ENCODE measurements at regions not wholly inside any gene's neighbourhood (a gene's known extent, or its start where the extent isn't known, plus 50 kb on each side); places are given as distances from the start of the nearest gene placed in this dataset.

GRCh38 chr9:18396102-18396728, 77.7 kb upstream of the ADAMTSL1 start:
- intact Hi-C loops (cut with DNase I), result no loop called here
- no peaks in the 10 kb centered on the region for H3K27me3 ChIP-seq
- H3K27ac ChIP-seq (replicated peaks in 1 of 4), result no peak overlapping the region
- H3K36me3 ChIP-seq, result no peaks in the 10 kb centered on the region
- no peaks in the 10 kb centered on the region for H3K9me3 ChIP-seq
- no peak for DNase-seq (ENCODE audit: extremely low spot score)
- H3K4me3 ChIP-seq, result no peak overlapping the region
- H3K4me1 ChIP-seq, result peaks cover 13 to 49% (median 41%) of the 10 kb centered on the region in 4 donors
- TF ChIP-seq POLR2AphosphoS5 (IDR thresholded peaks at IDR 0.05), result no peak
- TF ChIP-seq, protein P1, sequence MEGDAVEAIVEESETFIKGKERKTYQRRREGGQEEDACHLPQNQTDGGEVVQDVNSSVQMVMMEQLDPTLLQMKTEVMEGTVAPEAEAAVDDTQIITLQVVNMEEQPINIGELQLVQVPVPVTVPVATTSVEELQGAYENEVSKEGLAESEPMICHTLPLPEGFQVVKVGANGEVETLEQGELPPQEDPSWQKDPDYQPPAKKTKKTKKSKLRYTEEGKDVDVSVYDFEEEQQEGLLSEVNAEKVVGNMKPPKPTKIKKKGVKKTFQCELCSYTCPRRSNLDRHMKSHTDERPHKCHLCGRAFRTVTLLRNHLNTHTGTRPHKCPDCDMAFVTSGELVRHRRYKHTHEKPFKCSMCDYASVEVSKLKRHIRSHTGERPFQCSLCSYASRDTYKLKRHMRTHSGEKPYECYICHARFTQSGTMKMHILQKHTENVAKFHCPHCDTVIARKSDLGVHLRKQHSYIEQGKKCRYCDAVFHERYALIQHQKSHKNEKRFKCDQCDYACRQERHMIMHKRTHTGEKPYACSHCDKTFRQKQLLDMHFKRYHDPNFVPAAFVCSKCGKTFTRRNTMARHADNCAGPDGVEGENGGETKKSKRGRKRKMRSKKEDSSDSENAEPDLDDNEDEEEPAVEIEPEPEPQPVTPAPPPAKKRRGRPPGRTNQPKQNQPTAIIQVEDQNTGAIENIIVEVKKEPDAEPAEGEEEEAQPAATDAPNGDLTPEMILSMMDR (IDR thresholded peaks at IDR 0.05), result peak in 1 of 3 experiments; percentile 5
- TF ChIP-seq POLR2A (IDR thresholded peaks at IDR 0.05; ENCODE audit: low read depth), result no peak

- intact Hi-C loops (cut with DNase I), result no loop called here
- peaks cover 13 to 53% (median 42%) of the 10 kb centered on the region in 4 donors for H3K4me1 ChIP-seq
- no peak overlapping the region for H3K27ac ChIP-seq (replicated peaks in 1 of 4)
- H3K9me3 ChIP-seq, result no peaks in the 10 kb centered on the region
- TF ChIP-seq POLR2A (IDR thresholded peaks at IDR 0.05; ENCODE audit: low read depth), result no peak
- no peak for TF ChIP-seq POLR2AphosphoS5 (IDR thresholded peaks at IDR 0.05)
- TF ChIP-seq EP300 (IDR thresholded peaks at IDR 0.05), result no peak
- TF ChIP-seq, protein P1 (IDR thresholded peaks at IDR 0.05), result no peak
- 69% methylated on average over 2 of the region's 2 CpGs for WGBS
- H3K4me3 ChIP-seq, result no peak overlapping the region
- no peaks in the 10 kb centered on the region for H3K36me3 ChIP-seq
- no peak for DNase-seq (ENCODE audit: extremely low spot score)
- no peaks in the 10 kb centered on the region for H3K27me3 ChIP-seq
These were observed 76.9 kb upstream of the ADAMTSL1 start for GRCh38 chr9:18397076-18397475.

DNA sequence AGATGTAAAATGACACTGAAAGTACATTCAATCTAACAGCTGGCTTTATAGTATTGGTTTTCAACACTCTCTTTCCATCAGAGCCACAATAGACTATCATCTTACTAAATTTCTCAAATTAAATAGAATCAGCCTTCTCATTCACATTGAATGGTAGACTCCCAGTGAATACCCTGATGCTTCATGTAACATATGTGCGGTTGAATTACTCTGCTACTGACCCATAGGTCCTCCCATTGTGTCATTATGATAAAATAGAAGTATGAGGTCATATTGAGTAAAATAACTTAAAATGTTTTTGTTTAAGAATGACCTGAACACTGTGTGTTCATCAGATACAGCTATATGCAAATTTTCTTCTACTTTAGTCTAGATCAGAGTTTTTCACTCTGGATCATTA, 75.9 kb upstream of the ADAMTSL1 start:
- Histone ChIP-seq H3K36me3 (no peaks in the 10 kb centered on the region), H3K4me1 (peaks cover 13 to 49% (median 36%) of the 10 kb centered on the region in 4 donors), H3K27me3 (no peaks in the 10 kb centered on the region), H3K9me3 (no peaks in the 10 kb centered on the region), H3K27ac (replicated peaks in 1 of 4) (no peak overlapping the region), H3K4me3 (no peak overlapping the region)
- no peak for TF ChIP-seq POLR2A (IDR thresholded peaks at IDR 0.05; ENCODE audit: low read depth)
- TF ChIP-seq EP300 (IDR thresholded peaks at IDR 0.05), result no peak
- TF ChIP-seq, protein P1 (IDR thresholded peaks at IDR 0.05), result no peak
- no peak for TF ChIP-seq POLR2AphosphoS5 (IDR thresholded peaks at IDR 0.05)
- intact Hi-C loops (cut with DNase I), result no loop called here
- DNase-seq (ENCODE audit: extremely low spot score), result no peak
- 91% methylated on average over 1 of the region's 1 CpG for WGBS

GRCh38 chr9:18404434-18405029, 69.4 kb upstream of the ADAMTSL1 start:
- no peaks in the 10 kb centered on the region for H3K36me3 ChIP-seq
- DNase-seq (ENCODE audit: extremely low spot score), result no peak
- no peaks in the 10 kb centered on the region for H3K9me3 ChIP-seq
- 70% methylated on average over 3 of the region's 3 CpGs for WGBS
- TF ChIP-seq, protein P1 (IDR thresholded peaks at IDR 0.05), result no peak
- TF ChIP-seq EP300 (IDR thresholded peaks at IDR 0.05), result no peak
- H3K27me3 ChIP-seq, result no peaks in the 10 kb centered on the region
- peaks cover 0 to 26% (median 17%) of the 10 kb centered on the region in 4 donors for H3K4me1 ChIP-seq
- H3K4me3 ChIP-seq, result no peak overlapping the region
- intact Hi-C loops (cut with DNase I), result no loop called here
- no peak overlapping the region for H3K27ac ChIP-seq (replicated peaks in 1 of 4)

- 62% methylated on average over 3 of the region's 3 CpGs for WGBS
- DNase-seq (ENCODE audit: extremely low spot score), result no peak
- Histone ChIP-seq H3K4me1 (peaks cover 0 to 22% (median 14%) of the 10 kb centered on the region in 4 donors), H3K36me3 (no peaks in the 10 kb centered on the region), H3K9me3 (no peaks in the 10 kb centered on the region), H3K4me3 (no peak overlapping the region), H3K27ac (replicated peaks in 1 of 4) (no peak overlapping the region), H3K27me3 (no peaks in the 10 kb centered on the region)
- TF ChIP-seq POLR2AphosphoS5 (IDR thresholded peaks at IDR 0.05) (no peak), POLR2A (IDR thresholded peaks at IDR 0.05; ENCODE audit: low read depth) (no peak), EP300 (IDR thresholded peaks at IDR 0.05) (no peak)
- TF ChIP-seq, protein P1 (IDR thresholded peaks at IDR 0.05), result no peak
- intact Hi-C loops (cut with DNase I), result no loop called here
These were observed 68.7 kb upstream of the ADAMTSL1 start for GRCh38 chr9:18405240-18405639.
